ENCODE measurements at regions not wholly inside any gene's neighbourhood (a gene's known extent, or its start where the extent isn't known, plus 50 kb on each side); places are given as distances from the start of the nearest gene placed in this dataset.

DNA sequence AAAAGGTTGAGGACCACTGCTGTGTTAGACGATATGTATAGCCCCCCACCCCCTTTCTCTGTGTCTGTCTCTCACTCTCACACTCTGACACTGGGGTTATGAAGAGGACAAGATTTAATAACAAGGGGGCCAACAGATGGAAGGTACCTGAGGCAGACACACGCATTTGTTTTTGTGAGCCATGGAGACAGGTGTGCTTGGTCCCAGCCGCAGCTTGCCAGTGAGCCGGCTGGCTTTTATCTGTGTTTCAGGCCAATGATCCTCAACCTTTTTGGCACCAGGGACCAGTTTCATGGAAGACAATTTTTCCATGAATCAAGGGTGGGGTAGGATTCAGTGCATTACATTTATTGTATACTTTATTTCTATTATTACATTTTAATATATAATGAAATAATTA is 394.9 kb upstream of the RGMA start:
- Histone ChIP-seq H3K4me3 (no peak overlapping the region), H3K9me1 (ENCODE audit: control insufficient read depth, insufficient read depth, low read length) (no peaks in the 10 kb centered on the region), H4K20me1 (replicated peaks; ENCODE audit: control insufficient read depth, insufficient read depth, low read length) (no peaks in the 10 kb centered on the region), H3K27ac (ENCODE audit: extremely low read depth, low read depth, low read length) (no peak overlapping the region), H2AFZ (ENCODE audit: low read depth, low read length) (no peak overlapping the region), H3K27me3 (ENCODE audit: control insufficient read depth in 2 of 2, insufficient read depth in 2 of 2, low read length in 2 of 2) (no peaks in the 10 kb centered on the region), H3K79me2 (ENCODE audit: control insufficient read depth, insufficient read depth, low read length) (no peaks in the 10 kb centered on the region), H3K4me1 (replicated peaks in 1 of 2; ENCODE audit: control insufficient read depth in 2 of 2, insufficient read depth in 2 of 2, low read length in 2 of 2) (no peaks in the 10 kb centered on the region), H3K9ac (ENCODE audit: insufficient read depth in 1 of 2, low read depth in 2 of 2, low read length in 2 of 2) (no peak overlapping the region), H3K4me2 (ENCODE audit: insufficient read depth, low read length) (no peak overlapping the region), H3K36me3 (ENCODE audit: control insufficient read depth, insufficient read depth, low read length) (no peaks in the 10 kb centered on the region), H3K9me3 (replicated peaks; ENCODE audit: control insufficient read depth, insufficient read depth, low read depth, low read length) (no peaks in the 10 kb centered on the region)
- CTCF ChIA-PET (ENCODE audit: low intra/inter-chr PET ratio): no interaction called here
- in situ Hi-C loops (cut with MboI): no loop called here
- POLR2A ChIA-PET: no interaction called here
- FAIRE-seq: no peak
- no peak for DNase-seq (ENCODE audit: extremely low read depth in 1 of 4, low spot score in 3 of 4)
- WGBS (ENCODE audit: insufficient coverage, low coverage, missing lambda C conversion rate): 2% methylated on average over 4 of the region's 4 CpGs
- intact Hi-C loops (cut with micrococcal nuclease): no loop called here
- TF ChIP-seq MEF2D (tag; conservative IDR thresholded peaks at IDR 0.05; ENCODE audit: low read depth): no peak
- TF ChIP-seq, protein P1, sequence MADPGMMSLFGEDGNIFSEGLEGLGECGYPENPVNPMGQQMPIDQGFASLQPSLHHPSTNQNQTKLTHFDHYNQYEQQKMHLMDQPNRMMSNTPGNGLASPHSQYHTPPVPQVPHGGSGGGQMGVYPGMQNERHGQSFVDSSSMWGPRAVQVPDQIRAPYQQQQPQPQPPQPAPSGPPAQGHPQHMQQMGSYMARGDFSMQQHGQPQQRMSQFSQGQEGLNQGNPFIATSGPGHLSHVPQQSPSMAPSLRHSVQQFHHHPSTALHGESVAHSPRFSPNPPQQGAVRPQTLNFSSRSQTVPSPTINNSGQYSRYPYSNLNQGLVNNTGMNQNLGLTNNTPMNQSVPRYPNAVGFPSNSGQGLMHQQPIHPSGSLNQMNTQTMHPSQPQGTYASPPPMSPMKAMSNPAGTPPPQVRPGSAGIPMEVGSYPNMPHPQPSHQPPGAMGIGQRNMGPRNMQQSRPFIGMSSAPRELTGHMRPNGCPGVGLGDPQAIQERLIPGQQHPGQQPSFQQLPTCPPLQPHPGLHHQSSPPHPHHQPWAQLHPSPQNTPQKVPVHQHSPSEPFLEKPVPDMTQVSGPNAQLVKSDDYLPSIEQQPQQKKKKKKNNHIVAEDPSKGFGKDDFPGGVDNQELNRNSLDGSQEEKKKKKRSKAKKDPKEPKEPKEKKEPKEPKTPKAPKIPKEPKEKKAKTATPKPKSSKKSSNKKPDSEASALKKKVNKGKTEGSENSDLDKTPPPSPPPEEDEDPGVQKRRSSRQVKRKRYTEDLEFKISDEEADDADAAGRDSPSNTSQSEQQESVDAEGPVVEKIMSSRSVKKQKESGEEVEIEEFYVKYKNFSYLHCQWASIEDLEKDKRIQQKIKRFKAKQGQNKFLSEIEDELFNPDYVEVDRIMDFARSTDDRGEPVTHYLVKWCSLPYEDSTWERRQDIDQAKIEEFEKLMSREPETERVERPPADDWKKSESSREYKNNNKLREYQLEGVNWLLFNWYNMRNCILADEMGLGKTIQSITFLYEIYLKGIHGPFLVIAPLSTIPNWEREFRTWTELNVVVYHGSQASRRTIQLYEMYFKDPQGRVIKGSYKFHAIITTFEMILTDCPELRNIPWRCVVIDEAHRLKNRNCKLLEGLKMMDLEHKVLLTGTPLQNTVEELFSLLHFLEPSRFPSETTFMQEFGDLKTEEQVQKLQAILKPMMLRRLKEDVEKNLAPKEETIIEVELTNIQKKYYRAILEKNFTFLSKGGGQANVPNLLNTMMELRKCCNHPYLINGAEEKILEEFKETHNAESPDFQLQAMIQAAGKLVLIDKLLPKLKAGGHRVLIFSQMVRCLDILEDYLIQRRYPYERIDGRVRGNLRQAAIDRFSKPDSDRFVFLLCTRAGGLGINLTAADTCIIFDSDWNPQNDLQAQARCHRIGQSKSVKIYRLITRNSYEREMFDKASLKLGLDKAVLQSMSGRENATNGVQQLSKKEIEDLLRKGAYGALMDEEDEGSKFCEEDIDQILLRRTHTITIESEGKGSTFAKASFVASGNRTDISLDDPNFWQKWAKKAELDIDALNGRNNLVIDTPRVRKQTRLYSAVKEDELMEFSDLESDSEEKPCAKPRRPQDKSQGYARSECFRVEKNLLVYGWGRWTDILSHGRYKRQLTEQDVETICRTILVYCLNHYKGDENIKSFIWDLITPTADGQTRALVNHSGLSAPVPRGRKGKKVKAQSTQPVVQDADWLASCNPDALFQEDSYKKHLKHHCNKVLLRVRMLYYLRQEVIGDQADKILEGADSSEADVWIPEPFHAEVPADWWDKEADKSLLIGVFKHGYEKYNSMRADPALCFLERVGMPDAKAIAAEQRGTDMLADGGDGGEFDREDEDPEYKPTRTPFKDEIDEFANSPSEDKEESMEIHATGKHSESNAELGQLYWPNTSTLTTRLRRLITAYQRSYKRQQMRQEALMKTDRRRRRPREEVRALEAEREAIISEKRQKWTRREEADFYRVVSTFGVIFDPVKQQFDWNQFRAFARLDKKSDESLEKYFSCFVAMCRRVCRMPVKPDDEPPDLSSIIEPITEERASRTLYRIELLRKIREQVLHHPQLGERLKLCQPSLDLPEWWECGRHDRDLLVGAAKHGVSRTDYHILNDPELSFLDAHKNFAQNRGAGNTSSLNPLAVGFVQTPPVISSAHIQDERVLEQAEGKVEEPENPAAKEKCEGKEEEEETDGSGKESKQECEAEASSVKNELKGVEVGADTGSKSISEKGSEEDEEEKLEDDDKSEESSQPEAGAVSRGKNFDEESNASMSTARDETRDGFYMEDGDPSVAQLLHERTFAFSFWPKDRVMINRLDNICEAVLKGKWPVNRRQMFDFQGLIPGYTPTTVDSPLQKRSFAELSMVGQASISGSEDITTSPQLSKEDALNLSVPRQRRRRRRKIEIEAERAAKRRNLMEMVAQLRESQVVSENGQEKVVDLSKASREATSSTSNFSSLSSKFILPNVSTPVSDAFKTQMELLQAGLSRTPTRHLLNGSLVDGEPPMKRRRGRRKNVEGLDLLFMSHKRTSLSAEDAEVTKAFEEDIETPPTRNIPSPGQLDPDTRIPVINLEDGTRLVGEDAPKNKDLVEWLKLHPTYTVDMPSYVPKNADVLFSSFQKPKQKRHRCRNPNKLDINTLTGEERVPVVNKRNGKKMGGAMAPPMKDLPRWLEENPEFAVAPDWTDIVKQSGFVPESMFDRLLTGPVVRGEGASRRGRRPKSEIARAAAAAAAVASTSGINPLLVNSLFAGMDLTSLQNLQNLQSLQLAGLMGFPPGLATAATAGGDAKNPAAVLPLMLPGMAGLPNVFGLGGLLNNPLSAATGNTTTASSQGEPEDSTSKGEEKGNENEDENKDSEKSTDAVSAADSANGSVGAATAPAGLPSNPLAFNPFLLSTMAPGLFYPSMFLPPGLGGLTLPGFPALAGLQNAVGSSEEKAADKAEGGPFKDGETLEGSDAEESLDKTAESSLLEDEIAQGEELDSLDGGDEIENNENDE (IDR thresholded peaks at IDR 0.05; ENCODE audit: low read depth, low read length): no peak
- TF ChIP-seq KLF1 (tag; IDR thresholded peaks at IDR 0.05): no peak
- TF ChIP-seq LEF1 (IDR thresholded peaks at IDR 0.05): no peak
- TF ChIP-seq, protein P2, sequence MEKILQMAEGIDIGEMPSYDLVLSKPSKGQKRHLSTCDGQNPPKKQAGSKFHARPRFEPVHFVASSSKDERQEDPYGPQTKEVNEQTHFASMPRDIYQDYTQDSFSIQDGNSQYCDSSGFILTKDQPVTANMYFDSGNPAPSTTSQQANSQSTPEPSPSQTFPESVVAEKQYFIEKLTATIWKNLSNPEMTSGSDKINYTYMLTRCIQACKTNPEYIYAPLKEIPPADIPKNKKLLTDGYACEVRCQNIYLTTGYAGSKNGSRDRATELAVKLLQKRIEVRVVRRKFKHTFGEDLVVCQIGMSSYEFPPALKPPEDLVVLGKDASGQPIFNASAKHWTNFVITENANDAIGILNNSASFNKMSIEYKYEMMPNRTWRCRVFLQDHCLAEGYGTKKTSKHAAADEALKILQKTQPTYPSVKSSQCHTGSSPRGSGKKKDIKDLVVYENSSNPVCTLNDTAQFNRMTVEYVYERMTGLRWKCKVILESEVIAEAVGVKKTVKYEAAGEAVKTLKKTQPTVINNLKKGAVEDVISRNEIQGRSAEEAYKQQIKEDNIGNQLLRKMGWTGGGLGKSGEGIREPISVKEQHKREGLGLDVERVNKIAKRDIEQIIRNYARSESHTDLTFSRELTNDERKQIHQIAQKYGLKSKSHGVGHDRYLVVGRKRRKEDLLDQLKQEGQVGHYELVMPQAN (IDR thresholded peaks at IDR 0.05; ENCODE audit: borderline replicate concordance): no peak
- no peak for TF ChIP-seq HMG20A (CRISPR knock-in tag; conservative IDR thresholded peaks at IDR 0.05)
- no peak for TF ChIP-seq HNRNPK (IDR thresholded peaks at IDR 0.05; ENCODE audit: low read depth, low read length, poor library complexity, severe bottlenecking)
- no peak for ATAC-seq
- BruUV-seq (replicated peaks): no TSS peak

Data from K562 (cell line).